ENCODE measurements at regions not wholly inside any gene's neighbourhood (a gene's known extent, or its start where the extent isn't known, plus 50 kb on each side); places are given as distances from the start of the nearest gene placed in this dataset.

DNA sequence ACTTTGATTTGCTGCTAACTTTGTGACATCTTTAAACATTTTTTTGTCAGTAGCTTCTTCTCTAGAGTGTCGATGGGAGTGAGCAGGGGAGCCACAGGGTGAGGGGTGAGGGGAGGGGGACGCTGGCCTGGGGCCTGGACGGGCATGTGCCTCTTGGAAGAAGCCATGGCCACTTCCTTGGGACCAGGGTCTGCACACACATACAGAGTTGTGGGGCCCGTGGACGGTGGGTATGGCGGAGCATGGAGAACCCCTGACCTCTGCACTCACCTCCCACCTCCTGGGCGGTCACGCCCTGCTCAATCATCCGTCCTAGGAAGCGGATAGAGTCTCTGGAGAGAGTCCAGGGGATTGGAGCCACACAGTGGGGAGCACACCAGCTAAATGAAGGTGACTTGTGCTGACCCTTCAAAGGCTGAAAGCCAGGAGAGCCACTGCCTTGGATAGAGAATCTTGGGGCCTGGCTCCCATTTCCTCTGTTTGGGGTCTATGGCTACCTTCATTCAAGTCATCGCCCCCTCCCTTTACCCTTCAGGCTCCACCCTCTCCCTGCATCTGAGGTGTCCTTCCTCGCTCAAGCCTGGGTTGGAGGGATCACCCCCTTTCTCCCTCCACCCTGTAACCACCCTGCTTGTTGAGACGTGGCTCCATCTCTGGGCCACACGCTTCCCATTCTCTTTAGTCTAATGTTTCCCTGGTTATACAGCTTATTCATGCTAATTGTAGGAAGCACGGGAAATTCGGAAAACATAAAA is 63.9 kb upstream of the HAAO start:
- no peak for DNase-seq (ENCODE audit: low read depth, low spot score)

GRCh38 chr2:42855221-42855970 is 63.0 kb upstream of the HAAO start:
- DNase-seq (ENCODE audit: low read depth, low spot score), result no peak

GRCh38 chr2:42854207-42854818 is 61.9 kb upstream of the HAAO start:
- no peak for DNase-seq (ENCODE audit: low read depth, low spot score)

DNA sequence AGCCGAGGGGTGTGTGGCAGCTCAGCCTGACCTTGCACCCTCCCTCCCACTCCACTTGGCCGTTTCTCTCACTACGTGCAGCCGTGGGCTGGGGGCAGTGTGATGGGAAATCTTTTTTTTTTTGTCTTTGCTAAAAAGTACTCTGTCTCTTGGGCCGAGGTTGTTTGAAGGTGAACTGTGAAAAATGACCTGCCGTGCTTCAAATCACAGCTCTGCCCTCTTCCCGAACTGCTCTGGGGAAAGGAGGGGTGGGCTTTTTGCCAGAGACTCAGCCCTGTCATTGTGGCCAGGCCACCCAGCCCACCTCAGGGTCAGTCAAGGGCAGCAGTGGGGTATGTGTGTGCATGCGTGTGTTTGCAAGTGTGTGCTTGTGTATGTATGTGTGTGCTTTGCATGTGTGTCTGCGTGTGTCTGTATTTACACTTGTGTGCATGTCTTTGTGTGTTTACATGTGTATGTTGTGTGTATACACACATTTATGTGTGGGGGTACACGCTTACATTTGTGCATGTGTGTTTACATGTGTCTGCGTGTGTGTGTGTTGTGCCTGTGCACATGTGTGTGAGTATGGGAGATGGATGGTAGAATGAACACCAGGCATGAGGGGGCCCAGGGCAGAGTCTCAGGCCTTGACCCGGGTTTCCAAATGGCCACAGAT is 61.3 kb upstream of the HAAO start:
- DNase-seq (ENCODE audit: low read depth, low spot score), result no peak

DNA sequence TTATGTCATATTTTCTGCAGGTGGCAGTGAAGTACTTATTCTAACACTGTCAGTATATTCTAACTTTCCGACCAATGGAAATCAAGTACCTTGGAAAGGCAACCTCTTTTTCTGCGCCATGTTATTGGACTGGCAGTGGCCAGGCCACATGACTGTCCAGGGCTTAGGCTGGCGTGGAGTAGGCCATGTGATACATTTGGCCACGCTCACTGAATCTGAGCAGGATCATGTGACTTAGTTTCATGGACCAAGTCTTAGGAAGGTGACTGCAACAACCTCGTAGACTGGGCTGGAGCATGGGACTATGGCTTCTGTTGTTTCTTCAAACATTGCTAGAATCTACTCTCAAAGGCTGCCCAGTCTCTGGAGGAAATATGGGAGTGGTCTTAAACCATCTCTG is 60.4 kb upstream of the HAAO start:
- DNase-seq (ENCODE audit: low read depth, low spot score), result no peak

DNA sequence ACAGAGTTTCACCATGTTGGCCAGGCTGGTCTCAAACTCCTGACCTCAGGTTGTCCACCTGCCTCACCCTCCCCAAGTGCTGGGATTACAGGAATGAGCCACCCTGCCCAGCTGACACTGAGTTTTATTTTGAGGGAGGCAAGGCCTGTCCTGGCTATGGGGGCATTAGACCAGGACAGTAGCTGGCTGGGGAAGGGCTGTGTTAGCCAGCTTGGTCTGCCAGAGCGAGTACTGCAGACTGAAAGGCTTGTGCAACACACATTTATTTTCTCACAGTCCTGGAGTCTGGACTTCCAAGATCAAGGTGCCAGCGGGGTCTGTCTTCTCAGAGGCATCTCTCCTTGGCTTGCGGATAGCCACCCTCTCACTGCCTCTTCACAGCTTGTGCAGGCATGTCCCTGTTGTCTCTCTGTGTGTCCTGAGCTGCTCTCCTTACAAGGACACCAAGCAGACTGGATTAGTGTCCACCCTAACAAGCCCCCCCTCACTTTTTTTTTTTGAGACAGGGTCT is 59.4 kb upstream of the HAAO start:
- DNase-seq (ENCODE audit: low read depth, low spot score), result no peak

DNA sequence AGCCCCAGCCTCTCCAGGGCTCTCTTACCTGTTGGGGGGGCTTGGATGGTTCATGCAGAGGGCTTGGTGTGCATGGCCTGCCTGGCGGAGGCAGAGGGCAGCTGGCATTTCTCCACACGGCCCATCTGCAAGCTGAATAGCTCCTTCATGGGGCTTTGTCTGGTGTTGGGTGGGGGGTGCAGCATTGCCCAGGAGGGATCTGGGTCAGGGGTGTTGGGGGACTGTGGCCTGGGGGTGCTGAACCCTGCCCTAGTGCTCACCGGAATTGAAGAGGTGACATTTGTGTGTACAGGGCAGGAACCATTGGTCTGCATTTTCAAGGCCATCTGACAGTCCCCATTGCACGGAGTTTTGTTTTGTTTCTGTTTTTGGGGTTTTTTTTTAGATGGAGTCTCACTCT is 58.8 kb upstream of the HAAO start:
- no peak for DNase-seq (ENCODE audit: low read depth, low spot score)

DNA sequence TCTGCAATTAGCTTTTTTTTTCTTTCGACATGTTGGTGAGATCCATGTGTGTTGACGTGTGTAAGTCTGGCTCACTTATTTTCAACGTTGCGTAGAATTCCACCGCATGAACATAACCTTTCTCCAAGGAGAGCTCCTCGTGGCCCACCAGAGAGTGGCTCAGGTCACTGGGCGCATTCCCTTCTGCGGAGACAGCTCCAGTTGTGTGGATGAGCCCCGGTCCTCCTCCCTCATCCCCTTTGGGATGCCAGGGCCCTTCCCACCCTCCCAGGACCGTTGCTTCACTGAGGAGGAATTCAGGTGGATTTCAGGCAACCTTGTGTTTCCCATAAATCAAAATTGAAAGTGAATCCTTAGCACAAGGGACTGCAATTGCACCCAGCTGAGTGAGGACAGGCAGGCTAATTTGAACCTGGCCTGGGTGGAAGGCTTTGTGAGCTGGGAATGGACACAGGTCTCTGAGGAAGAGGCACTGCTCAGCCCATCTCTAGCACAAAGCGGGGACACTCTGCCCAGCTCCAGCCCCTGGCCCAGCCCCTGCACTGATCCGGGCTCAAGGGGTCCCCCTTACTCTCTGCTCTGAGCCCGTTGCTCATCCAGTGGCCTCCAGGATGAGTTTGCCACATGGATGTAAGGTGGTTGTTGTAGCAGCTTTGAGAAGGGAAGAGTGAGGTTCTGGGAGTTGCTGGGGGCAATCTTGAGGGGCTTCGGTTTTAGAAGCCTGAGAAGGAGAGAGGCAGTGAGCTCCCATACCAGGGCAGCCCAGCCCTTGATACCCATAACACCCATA is 57.8 kb upstream of the HAAO start:
- DNase-seq (ENCODE audit: low read depth, low spot score), result no peak

DNA sequence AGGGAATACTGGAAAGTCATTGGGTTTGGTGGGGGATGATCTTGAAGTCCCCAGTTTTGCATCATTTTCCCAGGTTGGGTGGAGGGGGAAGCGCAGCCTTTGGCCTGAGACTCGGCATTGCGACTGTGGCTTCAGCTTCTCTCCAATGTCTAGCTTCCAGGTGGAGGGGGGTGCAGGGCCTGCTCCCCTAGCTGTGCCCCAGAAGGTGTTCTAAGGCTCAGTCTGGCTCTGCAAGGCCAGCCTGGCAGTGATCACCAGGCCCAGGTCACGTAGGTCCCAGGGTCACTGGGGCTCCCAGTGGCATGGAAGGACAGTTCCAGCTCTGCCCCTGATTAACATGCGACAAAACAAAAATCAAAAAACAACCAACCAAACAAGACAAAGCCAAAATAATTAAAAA is 56.9 kb upstream of the HAAO start:
- DNase-seq (ENCODE audit: low read depth, low spot score), result no peak

GRCh38 chr2:42848726-42849290 is 56.4 kb upstream of the HAAO start:
- no peak for DNase-seq (ENCODE audit: low read depth, low spot score)

DNA sequence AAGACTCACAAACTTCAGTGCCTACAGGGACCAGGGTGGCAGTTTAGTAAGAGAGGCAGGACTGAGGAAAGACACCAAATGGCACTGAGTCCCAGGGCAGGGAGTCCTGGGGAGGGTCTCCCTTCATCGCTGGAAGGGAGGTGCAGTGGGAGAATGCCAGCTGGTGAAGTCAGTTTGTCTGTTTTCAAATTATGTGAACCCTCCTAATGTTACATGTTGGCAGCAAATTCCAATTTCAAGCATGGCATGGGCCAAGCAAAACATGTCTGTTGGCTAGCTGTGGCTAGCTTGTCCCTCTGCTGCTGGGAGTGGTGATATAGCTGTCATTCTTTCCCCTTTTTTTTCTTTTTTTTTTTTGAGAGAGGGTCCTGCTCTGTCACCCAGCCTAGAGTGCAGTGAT is 55.9 kb upstream of the HAAO start:
- DNase-seq (ENCODE audit: low read depth, low spot score), result no peak

DNA sequence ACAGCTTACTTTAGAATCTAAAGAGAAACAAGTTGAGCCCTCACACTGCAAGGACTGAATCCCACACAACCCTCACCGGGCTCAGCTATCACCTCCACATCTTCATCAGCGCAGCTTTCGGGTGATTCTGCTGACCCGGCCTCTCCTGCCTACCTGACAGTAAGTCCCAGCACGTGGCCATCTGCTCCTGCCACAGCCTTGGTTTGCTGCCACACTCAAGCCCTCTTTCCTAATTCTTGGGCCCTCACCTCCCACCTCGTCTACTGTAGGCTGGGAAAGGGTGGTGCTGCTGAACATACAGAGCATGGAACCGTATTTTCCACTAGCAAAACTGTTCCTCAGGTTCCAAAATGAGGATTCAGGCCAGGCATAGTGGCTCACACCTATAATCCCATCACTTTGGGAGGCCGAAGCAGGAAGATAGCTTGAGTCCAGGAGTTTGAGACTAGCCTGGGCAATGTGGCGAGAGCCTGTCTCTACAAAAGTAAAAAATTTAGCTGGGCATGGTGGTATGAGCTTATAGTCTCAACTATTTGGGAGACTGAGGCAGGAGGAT is 55.3 kb upstream of the HAAO start:
- no peak for DNase-seq (ENCODE audit: low read depth, low spot score)

- DNase-seq (ENCODE audit: low read depth, low spot score), result no peak
These were observed 54.7 kb upstream of the HAAO start for GRCh38 chr2:42846932-42847595.

DNA sequence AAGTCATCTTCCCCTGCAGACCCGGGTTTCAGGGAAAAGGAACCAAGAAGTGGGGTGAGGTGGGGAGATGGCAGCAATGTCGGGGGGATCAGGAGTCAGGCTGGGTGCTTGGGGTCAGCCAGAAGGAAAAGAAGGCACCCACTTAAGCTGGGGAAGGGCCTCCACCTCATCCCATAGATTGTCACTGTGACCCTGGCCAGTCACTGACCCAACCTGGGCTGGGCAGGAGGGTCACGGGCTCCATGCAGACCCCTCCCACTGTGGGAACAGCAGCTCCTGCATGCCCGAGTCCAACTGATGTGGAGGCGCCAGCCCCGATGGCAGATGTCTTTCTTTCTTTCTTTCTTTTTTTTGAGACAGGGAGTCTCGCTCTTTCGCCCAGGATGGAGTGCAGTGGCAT is 53.6 kb upstream of the HAAO start:
- no peak for DNase-seq (ENCODE audit: low read depth, low spot score)

- DNase-seq (ENCODE audit: low read depth, low spot score), result no peak
These were observed 52.8 kb upstream of the HAAO start for GRCh38 chr2:42844901-42845821.

DNA sequence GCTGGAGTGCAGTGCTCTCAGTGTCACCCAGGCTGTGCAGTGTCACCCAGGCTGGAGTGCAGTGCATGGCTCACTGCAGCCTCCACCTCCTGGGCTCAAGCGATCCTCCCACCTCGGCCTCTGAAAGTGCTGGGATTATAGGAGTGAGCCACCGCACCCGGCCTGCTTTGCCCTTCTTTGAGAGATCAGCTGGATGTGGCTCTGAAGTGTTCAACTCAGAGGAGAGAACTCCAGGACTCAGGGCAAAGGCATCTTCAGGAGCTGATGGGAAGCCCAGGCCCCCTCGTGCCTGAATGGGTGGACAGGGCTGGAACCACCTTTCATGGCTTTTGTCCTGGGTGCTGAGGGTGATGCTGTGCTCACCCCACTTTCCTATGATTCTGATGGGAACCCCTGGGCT is 52.0 kb upstream of the HAAO start:
- DNase-seq (ENCODE audit: low read depth, low spot score), result no peak

DNA sequence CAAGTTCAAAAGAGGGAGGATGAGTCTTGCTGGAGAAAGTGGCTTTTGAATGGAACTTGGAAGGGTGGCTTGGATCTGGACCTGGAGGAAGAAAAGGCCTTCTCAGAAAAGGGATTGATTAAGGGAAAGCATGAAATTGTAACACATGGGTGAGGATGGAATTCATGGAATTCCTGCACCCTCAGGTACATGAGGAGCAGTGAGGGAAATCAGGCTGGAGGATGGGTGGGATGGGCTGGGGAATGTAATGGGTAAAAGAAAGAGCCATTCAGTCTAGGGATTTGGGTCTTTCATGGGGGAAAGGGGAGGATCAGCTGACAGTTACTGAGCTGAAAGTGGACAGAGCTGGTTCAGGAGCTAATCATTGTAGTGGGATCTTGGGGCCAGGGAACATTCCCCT is 51.2 kb upstream of the HAAO start:
- DNase-seq (ENCODE audit: low read depth, low spot score), result no peak

DNA sequence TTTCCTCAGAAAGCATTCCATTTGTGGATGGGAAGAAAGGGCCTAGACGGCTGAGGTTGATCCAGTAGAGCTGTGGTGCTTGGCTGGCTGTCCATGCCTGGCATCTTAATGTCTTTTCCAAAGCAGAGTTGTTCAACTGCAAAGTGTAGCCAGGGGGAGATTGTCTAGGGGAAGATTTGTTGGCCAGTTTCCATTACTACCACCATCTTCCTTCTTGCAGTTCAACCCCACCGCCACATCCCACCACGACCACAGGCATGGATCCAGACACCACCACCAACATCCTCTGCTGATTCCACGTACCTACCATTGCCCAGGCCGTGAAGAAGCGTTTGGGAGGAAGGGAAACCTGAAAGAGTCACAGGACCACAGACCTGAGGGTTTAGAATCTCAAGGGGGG is 50.7 kb upstream of the HAAO start:
- DNase-seq (ENCODE audit: low read depth, low spot score), result no peak

DNA sequence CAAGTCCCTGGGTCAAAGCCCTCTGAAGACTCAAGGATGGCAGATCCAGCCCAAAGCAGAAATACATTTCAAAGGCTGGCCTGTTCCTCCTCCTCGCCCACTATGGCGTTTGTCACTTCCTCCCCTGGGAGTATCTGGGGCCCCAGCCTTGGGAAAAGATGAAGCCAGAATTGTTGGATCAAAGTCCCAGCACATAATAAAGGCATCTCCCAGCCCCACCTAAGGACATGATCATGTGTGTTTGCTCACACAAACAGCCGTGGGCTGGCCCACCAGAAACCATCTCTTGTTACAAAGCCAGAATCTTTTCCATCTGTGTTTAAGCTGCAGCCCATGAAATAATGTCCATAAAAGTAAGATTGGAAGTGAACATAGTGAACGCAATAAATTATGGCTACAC is 50.1 kb upstream of the HAAO start:
- DNase-seq (ENCODE audit: low read depth, low spot score), result no peak
